LNCAP (cell line): ENCODE measurements at regions not wholly inside any gene's neighbourhood (a gene's known extent, or its start where the extent isn't known, plus 50 kb on each side); places are given as distances from the start of the nearest gene placed in this dataset.

Experiments
- CTCF ChIP-seq: fragments of 450-650 bp; IDR thresholded peaks from 2 replicates; pipeline ENCODE4 v1.5.1; 2017; ENCODE audit warnings: mild to moderate bottlenecking

- no peak for TF ChIP-seq CTCF
Measured at GRCh38 chr6:115365783-115366182, 694.9 kb downstream of the FRK start.

DNA sequence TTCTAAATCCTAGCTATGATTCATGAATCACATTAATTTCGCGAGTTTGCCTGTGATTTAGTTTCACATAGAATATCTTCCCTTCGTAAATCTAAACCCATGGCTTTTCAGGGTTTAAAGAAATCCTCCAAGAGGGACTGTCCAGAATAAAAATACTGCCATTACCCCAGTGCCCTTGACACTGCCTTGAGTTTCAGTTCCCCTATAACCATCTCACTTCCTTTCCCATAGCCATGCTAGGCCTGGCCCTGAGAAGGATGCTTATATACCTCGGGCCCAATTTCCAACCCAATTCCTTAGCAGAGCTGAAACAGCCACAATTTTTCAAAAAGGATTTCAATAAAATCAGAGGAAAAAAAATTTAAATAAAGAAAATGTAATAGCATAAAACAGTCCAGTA, 697.3 kb downstream of the FRK start:
- TF ChIP-seq CTCF: no peak

DNA sequence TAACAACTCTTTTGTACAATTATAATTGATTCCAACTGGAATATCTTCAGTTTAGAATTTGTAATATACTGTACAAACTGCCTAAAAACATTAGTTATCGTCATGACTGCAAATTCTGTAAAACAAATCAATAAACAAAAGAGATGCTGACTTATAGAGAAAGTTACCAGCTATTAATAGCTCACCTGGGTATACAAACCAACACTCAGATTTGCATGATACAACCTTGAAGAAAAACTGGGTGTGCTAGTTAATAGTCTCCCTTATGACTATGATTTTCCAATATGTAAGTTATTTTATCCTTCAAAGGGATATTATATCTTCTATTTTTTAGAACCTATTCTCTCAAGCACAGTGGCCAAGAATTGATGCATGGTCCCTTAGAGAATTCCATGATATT, 698.5 kb downstream of the FRK start:
- TF ChIP-seq CTCF: no peak

DNA sequence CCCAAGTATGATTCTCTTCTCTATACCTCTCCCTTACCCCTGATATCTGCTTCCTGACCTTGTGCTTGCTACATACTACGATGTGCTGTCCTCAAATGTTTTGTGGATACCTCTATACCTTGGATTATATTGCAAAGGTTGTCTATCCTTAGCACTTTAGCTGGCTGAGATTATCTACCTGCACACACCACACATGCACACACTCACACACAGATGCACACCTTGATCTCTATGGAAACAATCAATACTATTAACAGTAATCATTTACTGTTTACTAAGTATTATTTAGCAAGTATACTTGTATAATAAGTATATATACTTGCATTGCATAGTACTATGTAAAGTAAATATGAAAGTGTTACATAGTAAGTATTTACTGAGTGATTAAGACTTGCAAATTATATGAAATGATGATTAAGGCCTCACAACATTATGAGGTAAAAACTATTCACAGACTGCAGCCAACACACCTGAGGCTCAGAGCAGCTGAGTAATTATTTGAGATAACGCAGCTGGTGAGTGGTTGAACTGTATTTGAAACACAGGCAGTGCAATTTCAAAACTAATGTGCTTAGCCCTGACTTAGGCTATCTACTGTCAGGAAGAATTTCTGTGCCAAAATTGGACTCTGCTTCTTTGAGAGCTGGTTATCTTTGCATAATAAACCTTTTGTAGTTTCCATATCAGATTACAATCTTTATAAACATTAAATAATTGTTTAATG, 699.9 kb downstream of the FRK start:
- no peak for TF ChIP-seq CTCF

DNA sequence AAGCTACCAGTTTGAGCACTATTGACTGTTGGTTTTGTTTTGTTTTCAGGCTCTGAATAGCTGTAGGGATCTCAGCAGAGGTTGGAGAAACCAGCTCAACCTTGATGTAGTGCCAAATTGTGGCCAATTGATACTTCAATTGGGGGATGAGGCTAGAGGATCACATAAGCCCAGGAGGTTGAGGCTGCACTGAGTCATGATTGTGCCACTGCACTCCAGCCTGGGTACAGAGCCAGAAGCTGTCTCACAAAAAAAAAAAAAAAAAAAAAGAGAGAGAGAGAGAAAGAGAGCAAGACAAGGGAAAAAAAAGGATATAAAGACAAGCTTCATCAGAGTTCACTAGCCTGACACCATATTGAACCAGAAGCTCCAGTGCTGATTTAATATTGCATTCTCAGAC, 702.1 kb downstream of the FRK start:
- TF ChIP-seq CTCF: no peak

- TF ChIP-seq CTCF: no peak
Measured at GRCh38 chr6:115356371-115356770, 704.3 kb downstream of the FRK start.

DNA sequence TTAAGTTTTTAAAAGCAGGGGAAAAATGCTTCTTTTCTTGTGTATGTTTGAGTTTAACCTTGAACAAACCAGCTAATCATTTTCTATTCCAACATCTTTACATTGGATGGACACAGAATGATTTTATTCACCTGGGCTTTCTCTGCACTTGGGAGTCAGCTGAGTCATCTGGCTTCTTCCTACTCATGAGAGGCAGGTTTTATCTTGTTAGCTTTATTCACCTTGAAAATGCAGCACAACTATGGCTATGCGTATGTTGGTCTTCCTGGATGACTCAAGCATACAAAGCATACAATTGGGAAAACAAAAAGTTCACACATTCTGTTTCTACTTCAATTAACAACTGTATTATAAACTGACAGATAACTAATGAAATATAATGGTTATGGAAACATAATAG, 737.7 kb downstream of the FRK start:
- TF ChIP-seq CTCF: no peak

- no peak for TF ChIP-seq CTCF
Measured at GRCh38 chr6:115319823-115320222, 740.9 kb downstream of the FRK start.
